AG10803 (cell line): ENCODE measurements at regions not wholly inside any gene's neighbourhood (a gene's known extent, or its start where the extent isn't known, plus 50 kb on each side); places are given as distances from the start of the nearest gene placed in this dataset.

Source experiments
- DNase-seq: peaks from one replicate; pipeline ENCODE4 v3.0.0; 2010; ENCODE audit warnings: low read depth
- H3K4me3 ChIP-seq: 2 replicates; pipeline ENCODE4 v1.5.1; 2011; ENCODE audit warnings: mild to moderate bottlenecking, low read length, control low read depth
- CTCF ChIP-seq: conservative IDR thresholded peaks from 2 replicates; pipeline ENCODE4 v1.5.1; 2011; ENCODE audit warnings: mild to moderate bottlenecking, low read length, control low read depth, inconsistent platforms

GRCh38 chr6:170175644-170176135, 115.2 kb downstream of the DLL1 start:
- H3K4me3 ChIP-seq = no peak overlapping the region
- no peak for DNase-seq
- no peak for TF ChIP-seq CTCF

DNA sequence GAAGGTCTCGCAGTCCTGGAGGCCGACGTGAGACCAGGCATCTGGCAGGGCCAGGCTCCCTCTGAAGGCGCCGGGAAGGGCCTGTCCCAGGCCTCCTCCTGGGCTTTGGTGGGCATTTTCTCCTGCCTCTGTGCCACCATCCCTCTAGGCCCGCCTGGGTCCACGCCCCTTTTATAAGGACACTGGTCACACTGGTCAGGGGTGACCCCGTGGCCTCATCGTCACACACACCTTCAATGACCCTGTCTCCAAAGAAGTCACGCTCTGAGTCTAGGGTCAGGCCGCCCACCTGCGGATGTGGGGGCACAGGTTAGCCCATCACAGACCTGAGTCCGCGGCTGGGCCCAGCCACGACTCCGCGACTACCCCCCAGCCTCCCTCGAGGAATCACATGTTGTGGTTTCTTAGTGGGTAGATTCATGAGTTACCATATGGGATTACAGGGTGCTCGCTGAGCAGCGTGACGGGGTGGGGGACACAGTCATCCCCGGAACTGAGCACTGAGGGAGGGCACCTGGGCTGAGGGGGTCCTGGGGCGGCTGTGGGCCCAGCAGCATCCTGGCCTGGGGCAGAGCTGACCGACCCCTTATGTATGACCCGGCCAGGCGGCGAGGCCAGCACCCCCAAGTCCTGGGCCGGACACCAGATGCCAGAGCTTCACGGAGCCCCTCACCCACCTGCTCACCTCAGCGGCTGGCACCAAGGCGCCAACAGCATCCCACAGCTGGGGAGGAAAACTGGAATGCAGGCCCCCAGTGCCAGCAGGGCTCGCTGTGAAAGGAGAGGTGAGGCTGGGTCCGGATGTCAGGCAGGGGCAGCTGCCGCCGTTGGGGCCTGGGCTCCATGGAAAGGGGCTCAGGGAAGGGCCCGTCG, 115.9 kb downstream of the DLL1 start:
- H3K4me3 ChIP-seq = no peak overlapping the region
- TF ChIP-seq CTCF = no peak
- DNase-seq = no peak

DNA sequence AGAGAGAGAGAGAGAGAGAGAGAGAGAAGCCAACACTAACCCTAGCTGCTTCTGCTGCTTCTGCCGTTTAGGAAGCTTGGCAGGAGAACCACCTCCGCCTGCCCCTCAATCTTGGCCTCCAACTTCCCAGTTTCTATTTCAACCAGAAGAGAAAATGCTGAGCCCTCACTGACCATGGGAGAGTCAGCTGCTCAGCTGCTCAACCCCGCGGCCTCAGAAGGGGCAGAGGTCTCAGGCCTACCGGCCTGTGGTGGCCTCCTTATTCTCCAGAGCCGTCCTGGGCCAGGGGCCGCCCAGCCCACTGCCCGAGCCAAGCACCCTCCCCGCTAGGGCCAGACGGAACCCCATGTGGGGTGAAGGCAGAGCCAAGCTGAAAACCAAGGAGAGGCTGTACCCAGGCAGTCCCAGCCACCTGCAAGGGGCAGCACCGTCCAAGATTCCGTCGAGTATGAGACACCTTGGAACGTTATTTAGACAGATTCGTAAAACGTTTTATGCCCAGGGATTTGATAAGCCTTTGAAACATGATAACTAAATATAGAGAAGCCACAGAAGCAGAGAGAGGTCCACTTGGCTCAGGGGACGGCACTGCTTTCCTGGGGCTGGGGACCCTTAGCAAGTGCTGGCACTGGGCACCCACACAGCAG, 116.6 kb downstream of the DLL1 start:
- no peak for DNase-seq
- no peak overlapping the region for H3K4me3 ChIP-seq
- TF ChIP-seq CTCF = no peak

- no peak for DNase-seq
- TF ChIP-seq CTCF = no peak
- H3K4me3 ChIP-seq = no peak overlapping the region
Measured at GRCh38 chr6:170173335-170173881, 117.5 kb downstream of the DLL1 start.

DNA sequence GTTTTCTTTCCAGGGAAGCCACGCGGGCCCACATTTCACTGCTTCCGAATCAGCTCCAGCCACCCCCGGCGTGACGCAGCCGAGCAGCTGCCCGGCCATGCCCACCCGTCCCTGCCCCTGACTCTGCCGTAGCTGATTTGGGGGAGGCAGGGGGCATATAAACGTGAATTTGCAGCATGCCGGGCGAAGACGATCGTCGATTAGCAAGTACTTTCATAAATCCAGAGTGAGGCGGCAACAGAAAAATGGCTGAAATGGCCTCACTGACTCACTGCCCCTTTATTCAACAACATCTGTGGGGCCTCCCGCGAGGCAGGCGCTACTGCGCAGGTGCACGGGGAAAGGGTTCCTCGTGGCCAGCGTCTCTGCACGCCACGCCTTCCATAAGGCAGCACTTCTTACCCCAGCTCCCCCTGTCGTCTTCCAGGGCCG, 118.0 kb downstream of the DLL1 start:
- no peak overlapping the region for H3K4me3 ChIP-seq
- no peak for TF ChIP-seq CTCF
- no peak for DNase-seq

DNA sequence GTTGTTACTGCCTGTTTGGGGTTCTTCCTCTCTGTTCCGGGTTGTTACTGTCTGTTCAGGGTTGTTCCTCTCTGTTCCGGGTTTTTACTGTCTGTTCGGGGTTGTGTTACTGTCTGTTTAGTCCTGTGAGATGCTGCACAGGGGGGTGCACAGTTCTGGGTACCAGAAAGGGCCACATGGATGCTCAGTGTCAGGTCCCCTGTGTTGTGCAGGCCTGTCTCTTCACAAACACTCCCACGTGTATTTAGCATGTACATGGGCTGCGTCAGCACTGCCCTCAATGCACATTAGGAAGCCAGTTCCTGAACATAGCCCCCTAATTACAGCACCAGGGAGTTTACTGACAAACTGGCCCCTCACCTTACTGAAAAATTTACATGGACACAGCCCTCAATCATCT, 118.5 kb downstream of the DLL1 start:
- no peak overlapping the region for H3K4me3 ChIP-seq
- DNase-seq = no peak
- TF ChIP-seq CTCF = no peak
